Suprapubic skin (tissue), 4 donors: ENCODE measurements at regions not wholly inside any gene's neighbourhood (a gene's known extent, or its start where the extent isn't known, plus 50 kb on each side); places are given as distances from the start of the nearest gene placed in this dataset.

Experiments used
- DNase-seq, 2 donors: peaks; one replicate each; pipeline ENCODE4 v3.0.0-alpha.2; 2019; ENCODE audit warnings: low spot score in 2 of 2
- H3K27ac ChIP-seq: fragments of 200-600 bp; sonication (generic); one replicate; pipeline ENCODE4 v1.5.1; 2019
- H3K27me3 ChIP-seq: fragments of 200-600 bp; sonication (generic); one replicate; pipeline ENCODE4 v1.5.1; 2019
- H3K36me3 ChIP-seq: fragments of 200-600 bp; sonication (generic); one replicate; pipeline ENCODE4 v1.5.1; 2019
- H3K4me1 ChIP-seq: fragments of 200-600 bp; sonication (generic); one replicate; pipeline ENCODE4 v1.5.1; 2019
- H3K4me3 ChIP-seq: fragments of 200-600 bp; sonication (generic); one replicate; pipeline ENCODE4 v1.5.1; 2019; ENCODE audit warnings: mild to moderate bottlenecking
- H3K9me3 ChIP-seq: fragments of 200-600 bp; sonication (generic); one replicate; pipeline ENCODE4 v1.5.1; 2019
- EP300 ChIP-seq: sonication (generic); formaldehyde crosslinking; IDR thresholded peaks from one replicate; pipeline ENCODE4 v1.6.1; 2017; ENCODE audit warnings: antibody characterized with exemption
- POLR2A ChIP-seq, 2 donors: fragments of 450-650 bp; IDR thresholded peaks; one replicate each; pipeline ENCODE4 v1.6.1; 2017; ENCODE audit warnings: antibody characterized with exemption in 2 of 2, mild to moderate bottlenecking in 2 of 2, moderate library complexity in 2 of 2
- POLR2AphosphoS5 ChIP-seq, 3 donors: sonication (generic); formaldehyde crosslinking; IDR thresholded peaks; one replicate each; pipeline ENCODE4 v1.6.1; 2017; ENCODE audit warnings: antibody characterized with exemption in 3 of 3
- WGBS: methylation state at CpG from one replicate; pipeline ENCODE4 v1.1.5; 2018; 5-methylcytosine and 5-hydroxymethylcytosine counted together
- TF ChIP-seq, protein P1 (sequence below), 2 donors: fragments of 200-600 bp in 1 of 2; fragments of 450-650 bp in 1 of 2; sonication (generic) in 1 of 2; IDR thresholded peaks; one replicate each; pipeline ENCODE4 v1.5.1; 2016 to 2019; ENCODE audit warnings: antibody characterized with exemption in 2 of 2, mild to moderate bottlenecking in 1 of 2, moderate library complexity in 1 of 2

DNA sequence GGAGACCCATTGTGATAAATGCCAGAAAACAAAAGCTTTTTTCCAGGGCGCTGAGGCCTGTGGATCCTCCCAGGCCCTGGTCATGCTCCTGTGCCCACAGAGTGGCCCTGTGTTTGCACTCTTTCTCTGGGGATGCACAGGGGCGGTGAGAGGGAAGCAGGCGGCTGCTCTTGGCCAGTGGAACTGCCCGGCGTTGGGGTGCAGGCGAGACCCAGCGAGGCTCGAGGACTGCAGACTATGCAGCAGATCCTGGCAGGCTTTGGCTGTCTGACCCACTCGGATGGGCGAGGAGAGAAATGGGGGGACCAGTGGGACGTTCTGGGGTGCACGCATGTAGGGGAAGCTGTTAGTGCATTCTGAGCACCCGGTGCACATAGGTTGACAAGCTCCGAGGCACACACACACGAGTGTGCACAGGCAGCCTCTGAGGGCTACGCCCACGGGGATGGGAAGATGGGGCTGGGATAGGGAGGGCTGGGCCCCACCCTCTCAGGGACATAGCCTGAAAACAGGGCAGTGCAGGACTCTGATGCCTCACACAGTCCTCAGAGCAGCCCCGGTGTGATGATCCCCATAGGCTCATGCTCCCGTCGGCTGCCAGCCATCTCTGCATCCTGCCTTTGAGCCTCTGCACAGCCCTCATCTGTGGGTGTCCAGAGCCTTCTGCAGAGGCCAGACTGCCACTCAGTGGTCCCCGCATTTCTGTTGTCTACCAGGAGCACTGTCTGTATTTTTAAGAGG is 1233.5 kb downstream of the BRD1 start:
- Histone ChIP-seq H3K4me1 (peaks cover 9% of the 10 kb centered on the region), H3K9me3 (no peaks in the 10 kb centered on the region), H3K36me3 (no peaks in the 10 kb centered on the region), H3K27ac (no peak overlapping the region), H3K27me3 (peaks cover 11% of the 10 kb centered on the region), H3K4me3 (no peak overlapping the region)
- WGBS = 81% methylated on average over 17 of the region's 21 CpGs
- TF ChIP-seq POLR2A (IDR thresholded peaks at IDR 0.05) (no peak), POLR2AphosphoS5 (IDR thresholded peaks at IDR 0.05) (no peak)
- DNase-seq = no peak

DNA sequence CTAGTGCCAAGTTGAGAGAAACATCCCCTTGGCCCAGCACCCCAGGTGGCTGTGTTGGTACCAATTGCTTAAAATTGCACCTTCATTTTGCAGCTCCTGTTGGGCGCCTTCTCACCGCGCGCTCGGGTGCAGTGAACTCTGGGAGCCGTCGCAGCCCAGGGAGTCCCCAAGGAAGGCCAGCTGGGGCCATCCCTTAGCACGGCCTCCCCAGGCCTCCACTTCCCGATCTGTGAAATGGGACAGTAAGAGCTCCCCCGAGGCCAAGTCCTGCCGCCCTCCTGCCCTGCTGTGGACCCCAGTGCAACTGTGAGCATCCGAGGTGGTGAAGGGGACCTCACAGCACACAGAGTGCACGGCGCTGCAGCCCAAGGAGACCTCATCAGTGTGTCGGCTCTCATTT is 1234.1 kb downstream of the BRD1 start:
- Histone ChIP-seq H3K27ac (no peak overlapping the region), H3K9me3 (no peaks in the 10 kb centered on the region), H3K36me3 (no peaks in the 10 kb centered on the region), H3K4me1 (peaks cover 9% of the 10 kb centered on the region), H3K4me3 (no peak overlapping the region), H3K27me3 (peaks cover 11% of the 10 kb centered on the region)
- no peak for TF ChIP-seq POLR2AphosphoS5 (IDR thresholded peaks at IDR 0.05)
- TF ChIP-seq EP300 = no peak
- TF ChIP-seq, protein P1, sequence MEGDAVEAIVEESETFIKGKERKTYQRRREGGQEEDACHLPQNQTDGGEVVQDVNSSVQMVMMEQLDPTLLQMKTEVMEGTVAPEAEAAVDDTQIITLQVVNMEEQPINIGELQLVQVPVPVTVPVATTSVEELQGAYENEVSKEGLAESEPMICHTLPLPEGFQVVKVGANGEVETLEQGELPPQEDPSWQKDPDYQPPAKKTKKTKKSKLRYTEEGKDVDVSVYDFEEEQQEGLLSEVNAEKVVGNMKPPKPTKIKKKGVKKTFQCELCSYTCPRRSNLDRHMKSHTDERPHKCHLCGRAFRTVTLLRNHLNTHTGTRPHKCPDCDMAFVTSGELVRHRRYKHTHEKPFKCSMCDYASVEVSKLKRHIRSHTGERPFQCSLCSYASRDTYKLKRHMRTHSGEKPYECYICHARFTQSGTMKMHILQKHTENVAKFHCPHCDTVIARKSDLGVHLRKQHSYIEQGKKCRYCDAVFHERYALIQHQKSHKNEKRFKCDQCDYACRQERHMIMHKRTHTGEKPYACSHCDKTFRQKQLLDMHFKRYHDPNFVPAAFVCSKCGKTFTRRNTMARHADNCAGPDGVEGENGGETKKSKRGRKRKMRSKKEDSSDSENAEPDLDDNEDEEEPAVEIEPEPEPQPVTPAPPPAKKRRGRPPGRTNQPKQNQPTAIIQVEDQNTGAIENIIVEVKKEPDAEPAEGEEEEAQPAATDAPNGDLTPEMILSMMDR (IDR thresholded peaks at IDR 0.05) = no peak
- no peak for TF ChIP-seq POLR2A (IDR thresholded peaks at IDR 0.05)
- 91% methylated on average over 15 of the region's 15 CpGs for WGBS
- no peak for DNase-seq

DNA sequence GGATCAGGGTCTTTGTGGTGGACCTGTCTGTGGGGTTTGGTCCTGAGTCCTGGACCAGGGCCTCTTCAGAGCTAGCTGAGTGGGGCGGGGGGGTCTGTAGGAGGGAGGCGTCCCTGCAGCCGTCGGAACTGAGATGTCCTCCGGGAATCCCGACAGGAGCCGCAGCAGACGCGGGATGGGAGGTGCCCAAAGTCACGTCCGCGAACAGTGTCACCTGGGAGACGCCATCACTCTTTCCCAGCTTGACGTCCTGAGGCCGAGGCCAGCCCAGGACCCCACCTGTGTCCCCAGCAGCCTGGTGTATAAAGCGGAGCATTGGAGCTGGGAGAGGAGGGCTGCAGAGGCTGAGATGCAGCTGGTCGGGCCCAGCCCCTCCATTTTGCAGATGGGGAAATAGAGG is 1234.7 kb downstream of the BRD1 start:
- H3K36me3 ChIP-seq = no peaks in the 10 kb centered on the region
- H3K4me3 ChIP-seq = no peak overlapping the region
- peaks cover 13% of the 10 kb centered on the region for H3K27me3 ChIP-seq
- TF ChIP-seq EP300 (no peak), POLR2A (IDR thresholded peaks at IDR 0.05) (no peak), POLR2AphosphoS5 (IDR thresholded peaks at IDR 0.05) (no peak)
- TF ChIP-seq, protein P1 (IDR thresholded peaks at IDR 0.05) = no peak
- WGBS = 80% methylated on average over 16 of the region's 17 CpGs
- H3K4me1 ChIP-seq = peaks cover 9% of the 10 kb centered on the region
- H3K9me3 ChIP-seq = no peaks in the 10 kb centered on the region
- no peak overlapping the region for H3K27ac ChIP-seq
- no peak for DNase-seq

DNA sequence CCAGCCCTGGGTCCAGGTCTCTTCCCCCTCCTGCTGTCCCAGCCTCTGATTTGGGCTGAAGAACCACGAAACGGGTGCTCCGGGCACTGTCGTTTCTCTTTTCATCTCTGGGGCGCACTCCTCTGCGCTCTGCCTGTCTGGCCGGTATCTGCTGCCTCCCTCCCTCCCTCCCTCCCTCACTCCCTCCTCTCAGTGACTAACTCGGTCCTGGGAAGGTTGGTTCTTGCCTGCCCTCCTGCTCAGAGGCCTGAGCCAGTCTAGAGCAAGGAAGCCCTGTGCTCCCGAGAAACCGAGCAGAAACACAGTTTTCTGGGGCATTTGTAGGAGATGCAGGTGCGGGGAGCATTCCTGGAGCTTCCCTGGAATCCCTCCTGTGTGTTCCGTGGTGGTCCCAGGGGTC is 1235.2 kb downstream of the BRD1 start:
- DNase-seq = no peak
- H3K4me3 ChIP-seq = no peak overlapping the region
- no peak for TF ChIP-seq POLR2AphosphoS5 (IDR thresholded peaks at IDR 0.05)
- TF ChIP-seq, protein P1 (IDR thresholded peaks at IDR 0.05) = no peak
- TF ChIP-seq EP300 = no peak
- TF ChIP-seq POLR2A (IDR thresholded peaks at IDR 0.05) = no peak
- peaks cover 9% of the 10 kb centered on the region for H3K4me1 ChIP-seq
- no peaks in the 10 kb centered on the region for H3K9me3 ChIP-seq
- no peaks in the 10 kb centered on the region for H3K36me3 ChIP-seq
- peaks cover 14% of the 10 kb centered on the region for H3K27me3 ChIP-seq
- no peak overlapping the region for H3K27ac ChIP-seq
- WGBS = 37% methylated on average over 10 of the region's 12 CpGs

DNA sequence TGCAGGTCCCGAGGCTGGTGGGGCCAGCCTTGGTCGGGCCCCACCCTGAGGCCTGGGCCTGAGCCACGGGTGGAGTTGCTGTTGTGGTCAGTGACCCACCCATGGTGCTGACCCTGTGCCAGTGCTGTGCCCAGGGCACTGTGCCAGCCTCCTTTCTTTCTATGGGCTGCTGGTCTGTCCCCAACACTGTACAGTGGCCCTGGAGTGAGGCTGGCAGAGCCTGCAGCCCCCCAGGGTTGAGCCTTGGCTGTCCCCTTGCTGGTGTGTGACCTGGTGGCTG is 1235.7 kb downstream of the BRD1 start:
- WGBS = no CpG with 5 or more reads among the region's 3 CpGs
- DNase-seq = no peak
- peaks cover 14% of the 10 kb centered on the region for H3K27me3 ChIP-seq
- H3K4me1 ChIP-seq = peaks cover 9% of the 10 kb centered on the region
- TF ChIP-seq POLR2A (IDR thresholded peaks at IDR 0.05) (no peak), EP300 (no peak), POLR2AphosphoS5 (IDR thresholded peaks at IDR 0.05) (no peak)
- TF ChIP-seq, protein P1 (IDR thresholded peaks at IDR 0.05) = no peak
- H3K36me3 ChIP-seq = no peaks in the 10 kb centered on the region
- H3K27ac ChIP-seq = no peak overlapping the region
- H3K9me3 ChIP-seq = no peaks in the 10 kb centered on the region
- H3K4me3 ChIP-seq = no peak overlapping the region
